ENCODE measurements at regions not wholly inside any gene's neighbourhood (a gene's known extent, or its start where the extent isn't known, plus 50 kb on each side); places are given as distances from the start of the nearest gene placed in this dataset.

DNA sequence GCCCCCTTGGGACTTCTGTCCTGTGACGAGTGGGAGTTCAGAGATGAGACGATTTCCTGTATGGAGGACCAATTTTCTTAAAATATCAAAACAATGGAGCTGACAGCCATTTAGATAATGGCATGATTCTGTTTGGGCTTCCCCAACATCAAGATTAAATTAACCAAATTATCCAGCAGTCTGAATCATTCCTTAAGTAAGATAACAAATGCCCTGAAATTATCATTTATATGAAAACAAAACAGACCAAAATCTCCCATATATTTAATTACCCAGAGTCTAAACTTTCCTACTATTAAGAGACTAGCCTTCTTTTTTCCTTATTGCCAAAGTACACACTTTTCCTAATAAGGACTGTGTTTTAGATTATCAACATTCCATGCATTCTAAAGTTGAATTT, 550.1 kb upstream of the PSMD7 start (continued):
- TF ChIP-seq POLR2AphosphoS5 (IDR thresholded peaks at IDR 0.05; ENCODE audit: low read depth, low read length), result no peak
- TF ChIP-seq EZH2phosphoT487 (IDR thresholded peaks at IDR 0.05; ENCODE audit: borderline replicate concordance), result no peak
- TF ChIP-seq CBX3 (IDR thresholded peaks at IDR 0.05; ENCODE audit: low read depth), result no peak
- no peak for TF ChIP-seq ZFX (IDR thresholded peaks at IDR 0.05)

DNA sequence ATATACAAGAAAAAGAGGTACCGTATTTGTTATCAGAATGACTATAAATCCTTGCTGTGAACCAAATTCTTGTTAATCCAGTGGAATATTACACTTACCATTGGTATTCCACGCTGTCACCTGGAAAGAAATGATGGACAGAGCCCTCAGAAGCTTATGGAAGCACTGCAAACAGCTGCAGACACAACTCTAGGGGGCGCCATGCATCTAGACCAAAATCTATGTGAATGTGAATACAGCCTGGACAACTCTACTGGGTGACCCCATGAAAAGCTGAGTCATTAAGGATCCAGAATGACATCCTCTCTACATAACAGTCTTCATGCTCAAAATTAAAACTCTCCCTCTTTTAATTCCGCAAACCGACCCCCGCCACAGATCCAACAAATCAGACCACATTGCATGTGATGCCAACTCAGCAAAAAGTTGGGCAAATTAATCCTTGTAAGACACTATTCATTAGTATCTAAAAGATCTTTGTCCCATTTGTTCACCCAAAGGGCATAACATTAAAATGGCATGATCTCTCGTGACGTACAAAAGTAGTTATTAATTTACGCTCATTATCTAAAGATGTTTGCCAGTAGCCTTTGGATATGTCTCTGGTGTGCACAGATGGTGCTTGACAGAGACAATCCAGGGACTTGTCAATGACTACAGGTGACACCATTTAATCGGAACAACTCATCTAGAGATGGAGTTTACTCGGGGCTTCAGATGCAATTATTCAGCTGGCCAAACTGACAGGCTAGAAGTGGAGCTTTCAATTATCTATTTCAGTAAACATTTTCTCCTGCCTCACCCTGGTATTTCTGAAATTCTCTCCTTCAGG, 552.7 kb upstream of the PSMD7 start:
- no peaks in the 10 kb centered on the region for H3K9me3 ChIP-seq (ENCODE audit: control insufficient read depth in 1 of 2, insufficient read depth in 1 of 2, low read depth in 1 of 2, low read length in 2 of 2)
- H2AFZ ChIP-seq (ENCODE audit: low read depth, low read length, poor library complexity, severe bottlenecking), result no peak overlapping the region
- intact Hi-C loops (cut with micrococcal nuclease), result no loop called here
- H4K20me1 ChIP-seq (ENCODE audit: insufficient read depth), result no peaks in the 10 kb centered on the region
- peaks cover 4% of the 10 kb centered on the region; the same call in 1 of the 2 replicates for H3K27me3 ChIP-seq (ENCODE audit: insufficient read depth, low read length)
- CTCF ChIA-PET, result interaction anchor here (1.0 to 1.6 kb wide), 3 partner anchors 11 to 213 kb away, joined by 3 to 5 read pairs (median 3); no protein-coding TSS in a partner anchor
- no TSS peak for BruUV-seq (replicated peaks)
- H3K79me2 ChIP-seq (ENCODE audit: insufficient read depth, low read length), result no peaks in the 10 kb centered on the region
- TF ChIP-seq, protein P1, sequence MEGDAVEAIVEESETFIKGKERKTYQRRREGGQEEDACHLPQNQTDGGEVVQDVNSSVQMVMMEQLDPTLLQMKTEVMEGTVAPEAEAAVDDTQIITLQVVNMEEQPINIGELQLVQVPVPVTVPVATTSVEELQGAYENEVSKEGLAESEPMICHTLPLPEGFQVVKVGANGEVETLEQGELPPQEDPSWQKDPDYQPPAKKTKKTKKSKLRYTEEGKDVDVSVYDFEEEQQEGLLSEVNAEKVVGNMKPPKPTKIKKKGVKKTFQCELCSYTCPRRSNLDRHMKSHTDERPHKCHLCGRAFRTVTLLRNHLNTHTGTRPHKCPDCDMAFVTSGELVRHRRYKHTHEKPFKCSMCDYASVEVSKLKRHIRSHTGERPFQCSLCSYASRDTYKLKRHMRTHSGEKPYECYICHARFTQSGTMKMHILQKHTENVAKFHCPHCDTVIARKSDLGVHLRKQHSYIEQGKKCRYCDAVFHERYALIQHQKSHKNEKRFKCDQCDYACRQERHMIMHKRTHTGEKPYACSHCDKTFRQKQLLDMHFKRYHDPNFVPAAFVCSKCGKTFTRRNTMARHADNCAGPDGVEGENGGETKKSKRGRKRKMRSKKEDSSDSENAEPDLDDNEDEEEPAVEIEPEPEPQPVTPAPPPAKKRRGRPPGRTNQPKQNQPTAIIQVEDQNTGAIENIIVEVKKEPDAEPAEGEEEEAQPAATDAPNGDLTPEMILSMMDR (IDR thresholded peaks at IDR 0.05 in 2 of 3, conservative IDR thresholded peaks at IDR 0.05 in 1 of 3; ENCODE audit: borderline replicate concordance in 1 of 3, insufficient read depth in 1 of 3, low read depth in 2 of 3, low read length in 2 of 3), result peak in 2 of 3 experiments; percentile 34 to 51; a peak in 3 of 6 replicates
- TF ChIP-seq SIN3A (IDR thresholded peaks at IDR 0.05; ENCODE audit: low read depth), result no peak
- H3K9me2 ChIP-seq (ENCODE audit: insufficient read depth), result no peaks in the 10 kb centered on the region
- RAD21 ChIA-PET (ENCODE audit: low non-redundant PET in 1 of 2, low total read pairs in 2 of 2, uncharacterized antibody in 2 of 2, unreplicated experiment in 2 of 2), result no interaction called here
- H3K4me2 ChIP-seq (ENCODE audit: low read length), result no peak overlapping the region
- H3K27ac ChIP-seq (ENCODE audit: low read depth, low read length), result no peak overlapping the region
- no peak for DNase-seq (ENCODE audit: low read depth, low spot score)
- H3K9ac ChIP-seq (ENCODE audit: low read length), result no peak overlapping the region
- 0 out of 2 replicates have a peak, but pooled peaks have one; percentile 32 for ATAC-seq
- no peak overlapping the region for H3K4me3 ChIP-seq (replicated peaks in 1 of 2; ENCODE audit: low read depth in 1 of 2, low read length in 2 of 2)
- no peaks in the 10 kb centered on the region for H3K4me1 ChIP-seq (ENCODE audit: control insufficient read depth in 1 of 2, insufficient read depth in 2 of 2, low read length in 2 of 2)
- POLR2A ChIA-PET, result no interaction called here
- no peaks in the 10 kb centered on the region for H3K36me3 ChIP-seq (ENCODE audit: control insufficient read depth in 1 of 2, insufficient read depth in 2 of 2, low read length in 2 of 2)
